Keratinocyte (primary cell): ENCODE measurements at regions not wholly inside any gene's neighbourhood (a gene's known extent, or its start where the extent isn't known, plus 50 kb on each side); places are given as distances from the start of the nearest gene placed in this dataset.

Experiments
- DNase-seq: peaks from one replicate; pipeline ENCODE4 v3.0.0-alpha.2; 2011; ENCODE audit warnings: low read depth, missing footprints, low spot score
- FAIRE-seq: peaks from 2 replicates; lab custom pipeline; 2011; peaks lifted over from hg19 to GRCh38; lab: Jason Lieb, UNC
- H2AFZ ChIP-seq: 2 replicates; pipeline ENCODE4 v1.6.0; 2012; ENCODE audit warnings: low read length, control low read depth, inconsistent platforms; ENCODE audit not compliant: control insufficient read depth
- H3K27ac ChIP-seq: 2 replicates; pipeline ENCODE4 v1.5.1; 2011; ENCODE audit warnings: low read length; ENCODE audit not compliant: control insufficient read depth, insufficient read depth
- H3K27me3 ChIP-seq: 3 replicates; pipeline ENCODE4 v1.6.0; 2011; ENCODE audit warnings: low read length; ENCODE audit not compliant: control insufficient read depth, insufficient read depth; ENCODE audit errors: extremely low read depth
- H3K36me3 ChIP-seq, 2 experiments: 2 replicates in 1 of 2; 3 replicates in 1 of 2; pipeline ENCODE4 v1.5.1; 2011; ENCODE audit warnings: low read length in 2 of 2, mild to moderate bottlenecking in 1 of 2; ENCODE audit not compliant: control insufficient read depth in 2 of 2, insufficient read depth in 2 of 2; ENCODE audit errors: extremely low read depth in 1 of 2
- H3K4me1 ChIP-seq: 3 replicates; pipeline ENCODE4 v1.5.1; 2011; ENCODE audit warnings: low read length; ENCODE audit not compliant: control insufficient read depth, insufficient read depth; ENCODE audit errors: extremely low read depth
- H3K4me2 ChIP-seq: 3 replicates; pipeline ENCODE4 v1.6.0; 2011; ENCODE audit warnings: low read depth, low read length; ENCODE audit not compliant: control insufficient read depth, insufficient read depth; ENCODE audit errors: extremely low read depth
- H3K4me3 ChIP-seq, 3 experiments: fragments of 200-600 bp in 1 of 3; sonication (generic) in 1 of 3; 2 replicates in 2 of 3; 3 replicates in 1 of 3; pipeline ENCODE4 v1.5.1; 2011 to 2016; ENCODE audit warnings: low read length in 3 of 3, mild to moderate bottlenecking in 3 of 3, control low read depth in 2 of 3, inconsistent platforms in 1 of 3, low read depth in 1 of 3, mixed read lengths in 1 of 3, mixed run types in 1 of 3, moderate library complexity in 1 of 3; ENCODE audit not compliant: control insufficient read depth in 2 of 3, insufficient read depth in 2 of 3; ENCODE audit errors: extremely low read depth in 1 of 3
- H3K79me2 ChIP-seq: 2 replicates; pipeline ENCODE4 v1.6.0; 2012; ENCODE audit warnings: low read length; ENCODE audit not compliant: control insufficient read depth, insufficient read depth
- H3K9ac ChIP-seq: 3 replicates; pipeline ENCODE4 v1.6.0; 2011; ENCODE audit warnings: low read length; ENCODE audit not compliant: control insufficient read depth, insufficient read depth; ENCODE audit errors: extremely low read depth
- H3K9me1 ChIP-seq: 3 replicates; pipeline ENCODE4 v1.6.0; 2011; ENCODE audit warnings: low read length; ENCODE audit not compliant: control insufficient read depth, insufficient read depth; ENCODE audit errors: extremely low read depth
- H3K9me3 ChIP-seq: 2 replicates; pipeline ENCODE4 v1.5.1; 2012; ENCODE audit warnings: low read depth, low read length; ENCODE audit not compliant: control insufficient read depth
- H4K20me1 ChIP-seq: 3 replicates; pipeline ENCODE4 v1.6.0; 2011; ENCODE audit warnings: low read length; ENCODE audit not compliant: control insufficient read depth, insufficient read depth; ENCODE audit errors: extremely low read depth
- CTCF ChIP-seq, 3 experiments: IDR thresholded peaks in 1 of 3; conservative IDR thresholded peaks in 1 of 3; optimal IDR thresholded peaks in 1 of 3; 2 replicates in 2 of 3; 3 replicates in 1 of 3; pipeline versions ENCODE3 to v1.5.1; 2011; ENCODE audit warnings: low read length in 3 of 3, mild to moderate bottlenecking in 3 of 3, moderate library complexity in 2 of 3, control low read depth in 1 of 3, inconsistent platforms in 1 of 3; ENCODE audit not compliant: insufficient read depth in 2 of 3; ENCODE audit errors: extremely low read depth in 1 of 3
- EZH2 ChIP-seq: IDR thresholded peaks from one replicate; pipeline ENCODE4 v1.6.1; 2012; ENCODE audit warnings: inconsistent platforms, mild to moderate bottlenecking, low read length, moderate library complexity
- dilution Hi-C: fragments of 300-500 bp; cut with MboI; formaldehyde crosslinking; loops from one replicate; pipeline ENCODE4 v1.7.0; 2020; ENCODE audit warnings: low sequenced_read_pairs; ENCODE audit not compliant: extremely low pct_ligation_motif_present

- H2AFZ ChIP-seq, result no peak overlapping the region
- H3K4me3 ChIP-seq, result no peak overlapping the region
- H3K27ac ChIP-seq, result no peak overlapping the region
- no peaks in the 10 kb centered on the region for H3K27me3 ChIP-seq
- H3K9ac ChIP-seq, result no peak overlapping the region
- DNase-seq, result no peak
- no peaks in the 10 kb centered on the region for H4K20me1 ChIP-seq
- H3K36me3 ChIP-seq, result no peaks in the 10 kb centered on the region
- H3K4me2 ChIP-seq, result no peak overlapping the region
- no peaks in the 10 kb centered on the region for H3K4me1 ChIP-seq
- TF ChIP-seq EZH2, result no peak
- peak in 2 of 3 experiments; percentile 4 to 29 for TF ChIP-seq CTCF (optimal IDR thresholded peaks at IDR 0.05 in 1 of 3, IDR thresholded peaks at IDR 0.05 in 1 of 3, conservative IDR thresholded peaks at IDR 0.05 in 1 of 3; ENCODE audit: extremely low read depth in 1 of 3, insufficient read depth in 2 of 3, low read length in 3 of 3)
- H3K79me2 ChIP-seq, result no peaks in the 10 kb centered on the region
- no peaks in the 10 kb centered on the region for H3K9me1 ChIP-seq
- no peaks in the 10 kb centered on the region for H3K9me3 ChIP-seq
- FAIRE-seq, result no peak
- dilution Hi-C loops, result no loop called here
These were observed 223.2 kb upstream of the LMCD1 start for GRCh38 chr3:8278448-8278847.

- no peaks in the 10 kb centered on the region for H3K36me3 ChIP-seq
- H2AFZ ChIP-seq, result no peak overlapping the region
- no peaks in the 10 kb centered on the region for H3K4me1 ChIP-seq
- H3K27ac ChIP-seq, result no peak overlapping the region
- no peaks in the 10 kb centered on the region for H3K27me3 ChIP-seq
- no peaks in the 10 kb centered on the region for H3K9me3 ChIP-seq
- no peak overlapping the region for H3K9ac ChIP-seq
- H4K20me1 ChIP-seq, result no peaks in the 10 kb centered on the region
- TF ChIP-seq EZH2, result no peak
- TF ChIP-seq CTCF (optimal IDR thresholded peaks at IDR 0.05 in 1 of 3, IDR thresholded peaks at IDR 0.05 in 1 of 3, conservative IDR thresholded peaks at IDR 0.05 in 1 of 3; ENCODE audit: extremely low read depth in 1 of 3, insufficient read depth in 2 of 3, low read length in 3 of 3), result no peak
- no peaks in the 10 kb centered on the region for H3K9me1 ChIP-seq
- no peak overlapping the region for H3K4me2 ChIP-seq
- H3K79me2 ChIP-seq, result no peaks in the 10 kb centered on the region
- DNase-seq, result no peak
- dilution Hi-C loops, result no loop called here
- FAIRE-seq, result no peak
- H3K4me3 ChIP-seq, result no peak overlapping the region
These were observed 222.1 kb upstream of the LMCD1 start for GRCh38 chr3:8279476-8279875.
